Activated naive CD8-positive, alpha-beta T cell treated with anti-CD3 and anti-CD28 coated beads, Interleukin-2, amount 50 U/mL, for 16 hours (primary cell): ENCODE measurements at regions not wholly inside any gene's neighbourhood (a gene's known extent, or its start where the extent isn't known, plus 50 kb on each side); places are given as distances from the start of the nearest gene placed in this dataset.
"Not testable (repeated sequence)": the region's sequence is repeated elsewhere in the genome, so short reads cannot be mapped to it uniquely, and the experiment has no call there.

Experiments
- DNase-seq: peaks from one replicate; pipeline ENCODE4 v3.0.0-alpha.2; 2020; ENCODE audit warnings: low read depth, low spot score

GRCh38 chr10:31186225-31187000 lies 132.6 kb upstream of the ZEB1 start:
- DNase-seq, result no peak

- DNase-seq, result no peak
These were observed 131.8 kb upstream of the ZEB1 start for GRCh38 chr10:31187182-31187581.

- no peak for DNase-seq
These were observed 131.3 kb upstream of the ZEB1 start for GRCh38 chr10:31187607-31188210.

DNA sequence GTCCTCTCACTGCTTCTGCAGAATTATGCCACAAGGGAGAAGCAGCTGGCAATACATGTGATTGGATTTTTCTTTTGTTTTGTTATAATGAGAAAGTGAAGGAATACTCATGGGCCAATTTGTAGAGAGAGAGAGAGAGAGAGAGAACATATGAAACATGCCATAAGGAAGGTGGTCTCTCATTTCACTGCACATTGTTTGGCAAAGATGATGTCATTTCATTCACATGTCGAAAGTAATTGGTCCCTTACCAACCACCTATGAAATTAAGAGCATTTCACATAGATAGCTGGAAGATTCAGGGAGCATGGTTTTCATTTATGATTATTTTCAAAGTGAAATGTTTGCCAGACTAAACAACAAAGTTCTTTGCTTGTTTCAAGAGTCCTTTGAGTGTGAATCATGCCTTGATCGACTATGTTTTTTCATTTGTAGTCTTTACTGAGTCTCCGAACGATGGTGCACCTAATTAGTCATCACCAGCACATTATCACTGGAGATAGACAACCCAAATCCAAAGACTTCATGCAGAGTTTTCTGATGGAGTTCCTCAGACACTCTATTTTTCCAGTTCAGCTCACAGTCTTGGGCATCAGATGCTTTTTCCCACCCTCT lies 130.1 kb upstream of the ZEB1 start:
- DNase-seq, result no peak

GRCh38 chr10:31190488-31190887 lies 128.5 kb upstream of the ZEB1 start:
- DNase-seq, result no peak

DNA sequence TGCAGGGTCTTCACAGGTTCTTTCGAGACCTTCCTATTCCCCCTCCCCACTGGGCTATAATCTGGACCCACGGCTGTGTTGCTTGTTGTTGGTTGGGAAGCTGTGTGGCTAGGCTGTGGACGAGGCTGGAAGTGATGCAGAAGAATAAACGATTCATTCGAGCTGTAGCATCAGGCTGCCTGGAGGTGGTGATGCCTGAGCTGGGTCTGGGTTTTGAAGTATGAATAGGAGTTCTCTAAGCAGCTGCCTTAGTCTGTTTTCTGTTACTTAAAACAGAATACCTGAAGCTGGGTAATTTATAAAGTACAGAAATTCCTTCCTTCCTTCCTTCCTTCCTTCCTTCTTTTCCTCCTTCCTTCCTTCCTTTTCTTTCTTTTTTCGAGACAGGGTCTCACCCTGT lies 126.5 kb upstream of the ZEB1 start:
- DNase-seq, result no peak

DNA sequence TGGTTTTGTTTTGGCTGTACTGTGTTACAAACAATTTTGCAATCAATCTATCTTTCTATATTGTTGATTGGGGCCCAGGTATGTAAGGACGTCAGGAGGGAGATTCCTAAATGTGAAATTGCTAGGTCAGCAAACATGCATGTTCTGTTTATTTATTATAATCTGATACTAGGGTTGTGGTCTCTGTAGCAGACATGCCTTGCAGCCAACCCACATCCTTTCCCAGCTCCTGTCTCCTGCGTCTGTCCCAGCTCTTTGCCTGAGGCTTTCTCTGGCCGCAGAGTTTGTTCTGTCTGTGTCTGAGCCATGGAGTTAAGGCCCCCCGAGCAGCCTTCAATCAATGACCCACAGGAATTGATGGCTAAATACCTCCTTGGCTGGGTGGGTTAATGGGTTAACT lies 124.0 kb upstream of the ZEB1 start:
- no peak for DNase-seq

DNA sequence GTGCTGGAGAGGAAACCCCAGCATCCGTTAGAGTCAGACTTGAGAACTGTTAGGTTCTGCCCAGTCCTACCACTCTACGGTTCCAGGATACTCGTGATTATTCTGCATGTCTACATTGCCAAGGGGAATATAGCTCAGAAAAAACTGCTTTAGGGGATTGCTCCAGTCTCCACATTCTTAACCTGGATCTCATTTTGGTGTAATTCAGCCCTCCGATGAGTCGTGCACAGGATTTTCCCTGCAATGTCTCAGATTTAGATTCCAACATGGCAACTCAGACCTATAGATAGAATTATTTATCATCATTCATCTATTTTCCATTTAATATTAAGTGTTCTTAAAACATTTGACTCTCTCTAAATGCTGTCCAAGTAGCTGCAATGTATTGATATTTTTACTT lies 121.1 kb upstream of the ZEB1 start:
- DNase-seq, result no peak

DNA sequence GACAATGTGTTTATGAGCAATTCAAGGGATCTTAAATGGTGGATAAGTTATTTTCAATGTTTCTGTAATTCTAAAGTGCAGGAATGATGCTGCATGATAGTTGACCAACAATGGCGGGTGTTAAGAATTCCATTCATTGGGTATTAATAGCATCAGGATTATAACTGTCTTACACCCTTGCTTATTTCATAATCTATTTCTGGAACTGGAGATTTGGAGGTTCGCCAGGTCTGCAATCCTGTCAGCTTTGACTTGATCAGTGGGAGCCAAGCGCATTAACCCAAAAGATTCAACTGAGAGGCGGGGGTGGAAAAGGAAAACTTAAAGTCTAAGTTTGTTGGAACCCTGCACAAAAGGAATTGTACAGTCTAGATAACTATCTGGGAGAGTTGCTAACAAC lies 114.9 kb upstream of the ZEB1 start:
- DNase-seq, result no peak

GRCh38 chr10:31207636-31208035 lies 111.4 kb upstream of the ZEB1 start:
- no peak for DNase-seq

DNA sequence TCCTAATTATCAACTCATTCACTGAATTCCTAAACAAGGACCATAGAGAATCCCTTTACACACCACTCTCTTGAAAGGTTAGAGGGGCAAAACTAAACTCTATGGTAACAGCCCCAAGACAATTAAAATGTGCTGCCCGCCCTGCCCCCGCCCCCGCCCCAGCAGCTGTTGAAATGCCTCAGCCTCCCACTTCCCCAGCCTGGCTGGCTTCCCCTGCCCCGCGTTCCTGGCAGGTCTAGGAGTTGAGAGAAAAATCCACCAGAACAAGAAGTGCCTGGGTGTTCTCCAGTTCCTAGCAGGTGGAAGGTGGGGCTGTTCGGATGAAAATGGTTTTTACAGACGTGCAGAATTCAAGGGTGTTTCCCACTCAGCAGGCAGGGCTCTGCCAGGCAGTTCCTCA lies 109.5 kb upstream of the ZEB1 start:
- DNase-seq, result no peak

DNA sequence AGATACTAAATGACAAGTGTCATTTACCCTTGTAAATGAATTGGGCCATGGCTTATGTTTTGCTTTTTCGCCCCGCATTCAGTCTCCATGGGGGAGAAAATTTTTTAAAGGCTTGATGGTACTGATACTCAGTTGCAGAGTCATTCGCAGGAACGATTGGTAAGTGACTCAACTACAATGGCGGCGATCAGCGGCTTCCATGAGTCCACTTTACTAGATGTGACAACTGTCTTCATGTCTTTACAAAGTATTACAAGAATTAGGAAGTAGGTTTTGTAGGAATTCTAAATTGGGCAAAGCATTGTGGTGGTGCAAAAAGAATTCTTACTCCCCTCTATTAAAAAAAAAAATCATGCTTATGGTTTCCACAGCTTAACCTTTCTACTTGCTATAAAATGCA lies 108.8 kb upstream of the ZEB1 start:
- DNase-seq, result no peak

- no peak for DNase-seq
These were observed 105.1 kb upstream of the ZEB1 start for GRCh38 chr10:31213959-31214358.

- DNase-seq, result no peak
These were observed 104.0 kb upstream of the ZEB1 start for GRCh38 chr10:31215052-31215451.

GRCh38 chr10:31219306-31219705 lies 99.7 kb upstream of the ZEB1 start:
- no peak for DNase-seq

DNA sequence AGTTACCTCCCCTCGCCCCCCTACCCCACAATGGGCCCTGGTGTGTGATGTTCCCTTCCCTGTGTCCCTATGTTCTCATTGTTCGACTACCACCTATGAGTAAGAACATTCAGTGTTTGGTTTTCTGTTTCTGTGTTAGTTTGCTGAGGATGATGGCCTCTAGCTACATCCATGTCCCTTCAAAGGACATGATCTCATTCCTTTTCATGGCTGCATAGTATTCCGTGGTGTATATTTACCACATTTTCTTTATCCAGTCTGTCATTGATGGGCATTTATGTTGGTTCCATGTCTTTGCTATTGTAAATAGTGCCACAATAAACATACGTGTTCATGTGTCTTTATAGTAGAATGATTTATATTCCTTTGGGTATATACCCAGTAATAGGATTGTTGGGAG lies 90.2 kb upstream of the ZEB1 start:
- DNase-seq, result not testable (repeated sequence)

DNA sequence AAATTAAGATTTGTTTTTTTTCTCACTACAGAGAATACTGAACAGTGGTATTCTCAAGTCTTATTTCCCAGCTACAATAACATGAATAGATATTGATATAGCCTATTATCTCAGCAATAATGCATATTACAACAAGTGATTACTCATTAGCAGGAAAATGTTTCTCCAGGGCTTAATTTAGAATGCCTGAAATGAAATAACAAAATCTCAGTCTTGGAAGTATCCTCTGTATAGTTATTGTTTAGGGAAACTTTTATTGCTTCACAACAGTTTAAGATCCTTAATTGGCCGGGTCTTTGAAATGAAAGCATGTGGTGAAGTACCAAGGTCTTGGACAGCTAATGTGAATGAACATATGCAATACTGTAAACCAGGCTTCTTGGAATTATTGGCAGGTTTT lies 79.1 kb upstream of the ZEB1 start:
- no peak for DNase-seq

GRCh38 chr10:31242902-31243301 lies 76.1 kb upstream of the ZEB1 start:
- DNase-seq, result peak; percentile 17

- not testable (repeated sequence) for DNase-seq
These were observed 67.9 kb upstream of the ZEB1 start for GRCh38 chr10:31251118-31251517.

DNA sequence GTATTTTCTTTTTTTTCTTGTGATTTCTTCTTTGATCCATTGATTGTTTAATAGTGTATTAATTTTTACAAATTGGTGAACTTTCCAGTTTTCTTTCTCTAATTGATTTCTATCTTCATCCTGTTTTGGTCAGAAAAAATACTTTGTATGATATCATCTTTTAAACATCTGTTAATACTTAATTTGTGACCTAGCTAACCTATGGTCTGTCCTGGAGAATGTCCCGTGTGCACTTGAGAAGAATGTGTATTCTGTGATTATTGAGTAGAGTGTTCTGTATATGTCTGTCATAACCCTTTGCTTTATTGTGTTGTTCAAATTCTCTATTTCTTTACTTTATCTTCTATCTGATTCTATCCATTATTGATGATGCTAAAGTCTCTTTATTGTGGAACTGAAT lies 65.8 kb upstream of the ZEB1 start:
- no peak for DNase-seq

DNA sequence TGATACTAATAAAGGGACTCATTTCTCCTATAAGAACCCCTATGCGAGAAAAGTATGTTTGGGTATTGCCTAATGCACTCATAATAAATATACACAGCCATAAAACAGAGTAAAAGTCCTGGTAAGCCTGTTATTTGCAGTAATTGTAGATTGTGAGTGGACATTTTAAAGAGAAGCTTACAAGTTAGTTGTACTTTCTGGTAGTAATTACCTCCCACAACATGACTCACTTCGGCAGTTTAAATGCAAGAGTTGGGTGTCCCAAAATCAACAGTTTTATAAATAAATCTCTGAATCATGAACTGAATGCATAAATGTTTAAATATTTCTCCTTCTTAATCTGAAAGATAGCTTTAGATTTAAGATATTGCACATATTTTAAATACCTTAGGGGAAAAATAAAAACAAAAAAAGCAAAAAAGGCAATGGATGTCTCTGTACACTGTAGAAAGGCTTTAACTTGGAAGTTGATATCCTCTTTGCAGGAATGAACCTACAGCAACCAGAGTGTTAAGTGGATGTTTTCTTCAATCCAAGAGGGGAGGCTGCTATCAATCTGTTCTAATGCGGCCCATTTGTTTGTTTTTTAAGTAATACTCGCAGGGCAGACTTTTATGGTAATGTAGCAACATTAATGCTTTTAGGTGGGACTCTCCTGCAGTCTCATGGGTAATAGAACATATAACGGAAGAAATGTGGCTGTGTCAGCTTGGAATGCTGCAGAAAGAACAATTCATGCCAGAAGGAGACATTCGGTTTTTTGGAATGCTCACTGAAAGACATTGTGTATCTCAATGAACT lies 57.3 kb upstream of the ZEB1 start:
- DNase-seq, result no peak

- DNase-seq, result no peak
These were observed 56.3 kb upstream of the ZEB1 start for GRCh38 chr10:31262672-31263071.
